BE2C (cell line): ENCODE measurements at regions not wholly inside any gene's neighbourhood (a gene's known extent, or its start where the extent isn't known, plus 50 kb on each side); places are given as distances from the start of the nearest gene placed in this dataset.
A peak's percentile ranks its signal among the peaks of the same experiment; 100 is the strongest.

Experiments
- DNase-seq: peaks from one replicate; pipeline ENCODE4 v3.0.0-alpha.2; 2020
- H3K27me3 ChIP-seq: fragments of 250-450 bp; sonication (Bioruptor Pico); 2 replicates; pipeline ENCODE4 v1.5.1; 2020; ENCODE audit warnings: mild to moderate bottlenecking
- H3K36me3 ChIP-seq: fragments of 250-450 bp; sonication (Bioruptor Pico); 2 replicates; pipeline ENCODE4 v1.5.1; 2020; ENCODE audit warnings: mild to moderate bottlenecking
- H3K4me1 ChIP-seq: fragments of 250-450 bp; sonication (Bioruptor Pico); 2 replicates; pipeline ENCODE4 v1.5.1; 2020
- H3K4me3 ChIP-seq: 2 replicates; pipeline ENCODE4 v1.5.1; 2011; ENCODE audit warnings: low read depth, low read length
- H3K9me3 ChIP-seq: fragments of 250-450 bp; sonication (Bioruptor Pico); 2 replicates; pipeline ENCODE4 v1.5.1; 2020
- CTCF ChIP-seq: IDR thresholded peaks from 2 replicates; pipeline ENCODE4 v1.5.1; 2012; ENCODE audit warnings: mild to moderate bottlenecking, low read depth, low read length

GRCh38 chr12:111024205-111024801 is 103.9 kb upstream of the MYL2 start:
- no peak overlapping the region for H3K4me3 ChIP-seq
- no peaks in the 10 kb centered on the region for H3K4me1 ChIP-seq
- no peaks in the 10 kb centered on the region for H3K36me3 ChIP-seq
- no peaks in the 10 kb centered on the region for H3K9me3 ChIP-seq
- TF ChIP-seq CTCF: peak; percentile 90
- no peaks in the 10 kb centered on the region for H3K27me3 ChIP-seq
- DNase-seq: peak; percentile 77

GRCh38 chr12:111022386-111022785 is 102.0 kb upstream of the MYL2 start:
- Histone ChIP-seq H3K36me3 (no peaks in the 10 kb centered on the region), H3K4me1 (no peaks in the 10 kb centered on the region), H3K9me3 (no peaks in the 10 kb centered on the region), H3K4me3 (no peak overlapping the region), H3K27me3 (peaks cover 5% of the 10 kb centered on the region)
- no peak for DNase-seq
- TF ChIP-seq CTCF: no peak

GRCh38 chr12:111014547-111014946 is 94.2 kb upstream of the MYL2 start:
- Histone ChIP-seq H3K9me3 (no peaks in the 10 kb centered on the region; the same call in 1 of the 2 replicates), H3K4me3 (no peak overlapping the region), H3K27me3 (peaks cover 21% of the 10 kb centered on the region), H3K36me3 (no peaks in the 10 kb centered on the region), H3K4me1 (no peaks in the 10 kb centered on the region)
- no peak for TF ChIP-seq CTCF
- no peak for DNase-seq

GRCh38 chr12:111012918-111013317 is 92.5 kb upstream of the MYL2 start:
- TF ChIP-seq CTCF: no peak
- Histone ChIP-seq H3K27me3 (peaks cover 21% of the 10 kb centered on the region), H3K36me3 (no peaks in the 10 kb centered on the region), H3K9me3 (no peaks in the 10 kb centered on the region; the same call in 1 of the 2 replicates), H3K4me3 (no peak overlapping the region), H3K4me1 (no peaks in the 10 kb centered on the region)
- DNase-seq: no peak

GRCh38 chr12:111011999-111012600 is 91.7 kb upstream of the MYL2 start:
- no peaks in the 10 kb centered on the region; the same call in none of the 2 replicates for H3K9me3 ChIP-seq
- TF ChIP-seq CTCF: no peak
- DNase-seq: no peak
- no peaks in the 10 kb centered on the region for H3K4me1 ChIP-seq
- no peaks in the 10 kb centered on the region for H3K36me3 ChIP-seq
- H3K4me3 ChIP-seq: no peak overlapping the region
- H3K27me3 ChIP-seq: peaks cover 13% of the 10 kb centered on the region; the same call in 1 of the 2 replicates
